Adrenal gland (tissue), 9 donors: ENCODE measurements at regions not wholly inside any gene's neighbourhood (a gene's known extent, or its start where the extent isn't known, plus 50 kb on each side); places are given as distances from the start of the nearest gene placed in this dataset.

Experiments used
- DNase-seq, 7 donors: peaks; one replicate each; pipeline ENCODE4 v3.0.0-alpha.2; 2019 to 2020
- H3K27ac ChIP-seq, 5 donors: fragments of 200-600 bp; sonication (generic) in 4 of 5; 1 replicate in 3 of 5; 2 replicates in 2 of 5; pipeline versions ENCODE4 v1.5.1 to v1.8.0; 2016 to 2020; ENCODE audit warnings: mild to moderate bottlenecking in 1 of 5
- H3K27me3 ChIP-seq: fragments of 200-600 bp; 2 replicates; pipeline ENCODE4 v1.8.0; 2021
- H3K36me3 ChIP-seq, 2 donors: fragments of 200-600 bp; replicated peaks in 1 of 2; 1 replicate in 1 of 2; 2 replicates in 1 of 2; pipeline versions ENCODE4 v1.5.1 to v1.8.0; 2018 to 2022
- H3K4me1 ChIP-seq, 2 donors: fragments of 200-600 bp; replicated peaks in 1 of 2; 1 replicate in 1 of 2; 2 replicates in 1 of 2; pipeline versions ENCODE4 v1.5.1 to v1.8.0; 2018 to 2021
- H3K4me3 ChIP-seq, 4 donors: fragments of 200-600 bp; sonication (generic) in 3 of 4; one replicate each; pipeline ENCODE4 v1.5.1; 2016 to 2018
- H3K9me3 ChIP-seq, 3 donors: fragments of 200-600 bp; sonication (generic) in 1 of 3; replicated peaks in 1 of 3; 1 replicate in 2 of 3; 2 replicates in 1 of 3; pipeline versions ENCODE4 v1.5.1 to v1.8.0; 2016 to 2021
- POLR2A ChIP-seq, 2 donors: fragments of 450-650 bp; IDR thresholded peaks; one replicate each; pipeline ENCODE4 v1.6.1; 2017; ENCODE audit warnings: antibody characterized with exemption in 2 of 2, mild to moderate bottlenecking in 2 of 2, moderate library complexity in 1 of 2
- whole genome bisulfite sequencing, 4 donors: extraction: QIAGEN DNeasy Blood & Tissue Kit in 2 of 4; methylation state at CpG; one replicate each; pipeline versions ENCODE4 v1.1.5 to v1.1.7; 2013 to 2017; 5-methylcytosine and 5-hydroxymethylcytosine counted together
- intact Hi-C, 2 donors: fragments of 100-400 bp; cut with DNase I; formaldehyde crosslinking; loops; one replicate each; pipeline versions ENCODE4 v1.14.1 to v1.15.0; 2022 to 2023
- TF ChIP-seq, protein P1 (sequence below), 6 experiments: fragments of 450-650 bp in 4 of 6; fragments of 200-600 bp in 2 of 6; sonication (generic) in 1 of 6; IDR thresholded peaks; 1 replicate in 5 of 6; 2 replicates in 1 of 6; pipeline versions ENCODE4 v1.5.1 to v1.8.0; 2016 to 2021; ENCODE audit warnings: antibody characterized with exemption in 6 of 6, mild to moderate bottlenecking in 2 of 6, moderate library complexity in 1 of 6
- donor health status: healthy with polysubstance abuse.
- donor health status: Bipolar disorder and iron deficiency.
- donor health status: DM: yes; HTN: yes; CAD: no.
- donor health status: DM: no; HTN: no; CAD: no.
- donor health status: DM: no; HTN: no; CAD: no.

DNA sequence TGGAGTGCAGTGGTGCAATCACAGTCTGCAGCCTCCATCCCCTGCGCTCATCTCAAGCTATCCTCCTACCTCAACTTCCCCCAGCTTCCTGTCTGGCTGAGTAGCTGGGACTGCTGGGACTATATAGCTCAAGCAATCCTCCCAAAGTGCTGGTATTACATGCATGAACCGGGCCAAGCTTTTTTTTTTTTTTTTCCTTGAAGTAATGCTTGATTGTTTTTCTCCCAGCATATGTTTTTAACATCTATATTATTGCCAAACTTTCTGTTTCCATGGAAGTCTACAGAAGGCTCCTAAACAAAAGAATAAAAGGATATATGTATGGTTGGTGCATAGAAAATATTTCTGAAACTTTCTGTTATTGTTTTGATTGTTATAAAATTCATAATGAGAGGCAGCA lies 853.6 kb downstream of the KCNA4 start:
- no peak overlapping the region for H3K4me3 ChIP-seq
- H3K27me3 ChIP-seq: no peaks in the 10 kb centered on the region
- intact Hi-C loops: no loop called here
- H3K4me1 ChIP-seq: no peaks in the 10 kb centered on the region
- TF ChIP-seq, protein P1, sequence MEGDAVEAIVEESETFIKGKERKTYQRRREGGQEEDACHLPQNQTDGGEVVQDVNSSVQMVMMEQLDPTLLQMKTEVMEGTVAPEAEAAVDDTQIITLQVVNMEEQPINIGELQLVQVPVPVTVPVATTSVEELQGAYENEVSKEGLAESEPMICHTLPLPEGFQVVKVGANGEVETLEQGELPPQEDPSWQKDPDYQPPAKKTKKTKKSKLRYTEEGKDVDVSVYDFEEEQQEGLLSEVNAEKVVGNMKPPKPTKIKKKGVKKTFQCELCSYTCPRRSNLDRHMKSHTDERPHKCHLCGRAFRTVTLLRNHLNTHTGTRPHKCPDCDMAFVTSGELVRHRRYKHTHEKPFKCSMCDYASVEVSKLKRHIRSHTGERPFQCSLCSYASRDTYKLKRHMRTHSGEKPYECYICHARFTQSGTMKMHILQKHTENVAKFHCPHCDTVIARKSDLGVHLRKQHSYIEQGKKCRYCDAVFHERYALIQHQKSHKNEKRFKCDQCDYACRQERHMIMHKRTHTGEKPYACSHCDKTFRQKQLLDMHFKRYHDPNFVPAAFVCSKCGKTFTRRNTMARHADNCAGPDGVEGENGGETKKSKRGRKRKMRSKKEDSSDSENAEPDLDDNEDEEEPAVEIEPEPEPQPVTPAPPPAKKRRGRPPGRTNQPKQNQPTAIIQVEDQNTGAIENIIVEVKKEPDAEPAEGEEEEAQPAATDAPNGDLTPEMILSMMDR (IDR thresholded peaks at IDR 0.05): no peak
- TF ChIP-seq POLR2A (IDR thresholded peaks at IDR 0.05): no peak
- H3K36me3 ChIP-seq: no peaks in the 10 kb centered on the region
- H3K27ac ChIP-seq: no peak overlapping the region
- no peak for DNase-seq
- WGBS, 4 donors: 57 to 80% (median 78%) methylated on average over 2 of the region's 2 CpGs
- no peaks in the 10 kb centered on the region for H3K9me3 ChIP-seq

DNA sequence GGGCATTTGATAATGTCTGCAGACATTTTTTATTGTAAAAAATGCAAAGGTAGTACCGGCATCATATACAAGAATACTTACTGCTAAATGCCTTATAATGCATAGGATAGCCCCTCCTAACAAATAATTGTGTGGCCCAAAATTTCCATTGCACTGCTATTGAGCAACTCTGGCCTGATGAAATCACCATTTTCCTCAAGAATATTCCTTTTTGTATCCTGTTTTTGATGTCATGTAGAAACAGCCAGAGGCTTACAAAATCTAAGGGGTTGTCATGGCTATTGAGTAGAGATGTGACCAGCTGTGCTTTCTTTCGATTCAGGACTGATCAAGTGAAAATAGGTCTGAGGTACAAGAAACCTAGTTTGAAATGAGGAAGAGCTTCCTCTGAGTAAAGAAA lies 854.3 kb downstream of the KCNA4 start:
- no peaks in the 10 kb centered on the region for H3K9me3 ChIP-seq
- H3K4me3 ChIP-seq: no peak overlapping the region
- no peaks in the 10 kb centered on the region for H3K27me3 ChIP-seq
- no peak overlapping the region for H3K27ac ChIP-seq
- TF ChIP-seq, protein P1 (IDR thresholded peaks at IDR 0.05): no peak
- no peak for TF ChIP-seq POLR2A (IDR thresholded peaks at IDR 0.05)
- H3K36me3 ChIP-seq: no peaks in the 10 kb centered on the region
- no peak for DNase-seq
- WGBS, 4 donors: 68 to 82% (median 79%) methylated on average over 2 of the region's 2 CpGs
- H3K4me1 ChIP-seq: no peaks in the 10 kb centered on the region
- intact Hi-C loops: no loop called here

GRCh38 chr11:29161191-29161590 lies 855.6 kb downstream of the KCNA4 start:
- TF ChIP-seq POLR2A (IDR thresholded peaks at IDR 0.05): no peak
- TF ChIP-seq, protein P1 (IDR thresholded peaks at IDR 0.05): no peak
- WGBS, 4 donors: 71 to 75% (median 74%) methylated on average over 1 of the region's 1 CpG
- H3K36me3 ChIP-seq: no peaks in the 10 kb centered on the region
- no peak for DNase-seq
- H3K4me1 ChIP-seq: no peaks in the 10 kb centered on the region
- intact Hi-C loops: no loop called here
- no peak overlapping the region for H3K27ac ChIP-seq
- H3K9me3 ChIP-seq: peaks cover 0 to 5% (median 0%) of the 10 kb centered on the region in 3 donors
- no peak overlapping the region for H3K4me3 ChIP-seq
- H3K27me3 ChIP-seq: no peaks in the 10 kb centered on the region

DNA sequence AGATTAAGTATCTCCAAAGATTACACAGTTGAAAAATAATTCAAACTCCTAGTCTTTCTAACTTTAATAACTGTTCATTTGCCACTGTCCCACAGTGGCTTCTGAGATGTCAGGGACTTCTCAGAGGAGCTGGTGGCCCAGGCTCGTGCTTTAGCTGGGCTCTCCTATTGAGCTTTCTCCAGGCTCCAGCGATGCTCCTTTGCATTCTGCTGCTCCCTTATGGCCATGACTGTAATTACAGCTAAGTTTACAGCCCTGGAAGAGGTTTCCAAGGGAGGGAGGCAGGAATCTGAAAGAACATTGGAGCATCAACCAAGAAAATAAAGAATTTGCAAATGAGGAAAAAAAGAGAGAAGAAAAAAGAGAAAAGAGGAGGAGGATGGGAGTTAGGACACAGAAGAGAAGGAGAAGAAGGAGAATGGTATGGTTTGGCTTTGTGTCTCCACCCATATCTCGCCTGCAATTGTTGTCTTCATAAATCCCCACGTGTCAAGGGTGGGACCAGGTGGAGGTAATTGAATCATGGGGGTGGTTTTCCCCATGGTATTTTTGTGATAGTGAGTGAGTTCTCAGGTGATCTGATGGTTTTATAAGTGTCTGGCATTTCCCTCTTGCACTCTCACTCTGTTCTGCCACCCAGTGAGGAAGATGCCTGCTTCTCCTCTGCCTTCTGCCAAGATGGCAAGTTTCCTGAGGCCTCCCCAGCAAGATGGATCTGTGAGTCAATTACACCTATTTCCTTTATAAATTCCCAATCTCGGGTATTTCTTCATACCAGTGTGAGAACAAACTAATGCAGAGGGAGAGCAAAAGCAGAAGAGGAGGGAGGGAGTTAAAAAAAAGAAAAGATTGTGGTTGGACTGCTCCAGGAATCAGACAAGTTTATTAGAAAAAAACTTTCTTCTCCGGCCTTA lies 857.0 kb downstream of the KCNA4 start:
- peak; percentile 24 to 61 (median 42) for DNase-seq

More for the DNA sequence above, 857.0 kb downstream of the KCNA4 start:
- WGBS, 4 donors: 34 to 40% (median 34%) methylated on average over 6 of the region's 6 CpGs
- H3K4me1 ChIP-seq: no peaks in the 10 kb centered on the region
- H3K36me3 ChIP-seq: no peaks in the 10 kb centered on the region
- H3K9me3 ChIP-seq: peaks cover 0 to 5% (median 0%) of the 10 kb centered on the region in 3 donors
- H3K27ac ChIP-seq: no peak overlapping the region
- H3K4me3 ChIP-seq: no peak overlapping the region
- intact Hi-C loops: loop anchor here in 1 of 2 donors (5.0 kb wide), 1 partner anchor 1463 kb away; no protein-coding TSS in a partner anchor
- no peak for TF ChIP-seq POLR2A (IDR thresholded peaks at IDR 0.05)
- TF ChIP-seq, protein P1 (IDR thresholded peaks at IDR 0.05): peak; percentile 26 to 56 (median 44)
- H3K27me3 ChIP-seq: no peaks in the 10 kb centered on the region
